Omental fat pad (tissue), 3 donors: ENCODE measurements at regions not wholly inside any gene's neighbourhood (a gene's known extent, or its start where the extent isn't known, plus 50 kb on each side); places are given as distances from the start of the nearest gene placed in this dataset.

ENCODE experiments used
- ATAC-seq: fragments of 150-250 bp; one replicate; pipeline ENCODE4 v1.9.1; 2016; ENCODE audit warnings: mild to moderate bottlenecking, moderate library complexity; ENCODE audit not compliant: low FRiP score
- DNase-seq: peaks from one replicate; pipeline ENCODE4 v3.0.0-alpha.2; 2019; ENCODE audit warnings: low spot score
- TF ChIP-seq, protein P1 (sequence below), 3 donors: fragments of 450-650 bp; IDR thresholded peaks; one replicate each; pipeline ENCODE4 v1.5.1; 2016 to 2017; ENCODE audit warnings: antibody characterized with exemption in 3 of 3, mild to moderate bottlenecking in 3 of 3, moderate library complexity in 2 of 3

DNA sequence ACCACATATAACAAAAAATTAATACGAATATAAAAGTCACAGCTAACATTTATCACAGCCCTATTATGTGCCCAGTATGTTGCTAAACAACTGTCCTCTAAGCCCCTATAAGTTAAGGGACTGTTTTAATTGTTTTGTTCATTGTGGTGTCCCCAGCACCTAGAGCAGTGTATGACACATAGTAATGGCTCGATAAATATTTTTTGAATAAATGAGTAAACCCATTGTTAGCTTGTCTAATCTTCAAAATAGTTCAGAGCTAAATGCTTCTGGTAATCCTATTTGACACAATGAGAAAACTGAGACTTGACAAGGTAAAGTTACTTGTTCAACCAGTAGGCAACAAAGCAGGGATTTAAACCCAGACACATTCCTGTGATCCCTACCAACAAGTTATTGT, 78.4 kb upstream of the NEUROD6 start:
- ATAC-seq, result no peak
- TF ChIP-seq, protein P1, sequence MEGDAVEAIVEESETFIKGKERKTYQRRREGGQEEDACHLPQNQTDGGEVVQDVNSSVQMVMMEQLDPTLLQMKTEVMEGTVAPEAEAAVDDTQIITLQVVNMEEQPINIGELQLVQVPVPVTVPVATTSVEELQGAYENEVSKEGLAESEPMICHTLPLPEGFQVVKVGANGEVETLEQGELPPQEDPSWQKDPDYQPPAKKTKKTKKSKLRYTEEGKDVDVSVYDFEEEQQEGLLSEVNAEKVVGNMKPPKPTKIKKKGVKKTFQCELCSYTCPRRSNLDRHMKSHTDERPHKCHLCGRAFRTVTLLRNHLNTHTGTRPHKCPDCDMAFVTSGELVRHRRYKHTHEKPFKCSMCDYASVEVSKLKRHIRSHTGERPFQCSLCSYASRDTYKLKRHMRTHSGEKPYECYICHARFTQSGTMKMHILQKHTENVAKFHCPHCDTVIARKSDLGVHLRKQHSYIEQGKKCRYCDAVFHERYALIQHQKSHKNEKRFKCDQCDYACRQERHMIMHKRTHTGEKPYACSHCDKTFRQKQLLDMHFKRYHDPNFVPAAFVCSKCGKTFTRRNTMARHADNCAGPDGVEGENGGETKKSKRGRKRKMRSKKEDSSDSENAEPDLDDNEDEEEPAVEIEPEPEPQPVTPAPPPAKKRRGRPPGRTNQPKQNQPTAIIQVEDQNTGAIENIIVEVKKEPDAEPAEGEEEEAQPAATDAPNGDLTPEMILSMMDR (IDR thresholded peaks at IDR 0.05), result no peak
- DNase-seq, result no peak

- ATAC-seq (no peak), DNase-seq (no peak)
- TF ChIP-seq, protein P1 (IDR thresholded peaks at IDR 0.05), result no peak
These were observed 79.1 kb upstream of the NEUROD6 start for GRCh38 chr7:31419505-31420055.

DNA sequence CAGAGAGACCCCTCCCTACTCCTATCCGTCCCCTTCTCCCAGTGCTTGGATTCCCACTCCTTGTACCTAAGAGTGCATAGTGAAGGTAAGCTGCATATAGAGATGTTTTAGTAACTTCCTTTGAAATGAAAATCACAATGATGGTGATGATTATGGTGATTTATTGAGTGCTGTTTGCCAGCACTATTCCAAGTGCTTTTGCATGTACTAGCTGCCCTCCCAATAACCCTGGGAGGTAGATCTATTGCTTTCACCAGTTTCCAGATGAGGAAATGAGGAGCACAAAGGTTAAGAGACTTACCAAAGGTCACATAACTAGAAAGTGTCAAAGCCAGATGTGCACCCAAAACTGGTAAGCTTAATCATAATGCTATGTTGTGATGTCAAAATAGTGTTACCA, 80.4 kb upstream of the NEUROD6 start:
- ATAC-seq (no peak), DNase-seq (no peak)
- TF ChIP-seq, protein P1 (IDR thresholded peaks at IDR 0.05), result no peak

DNA sequence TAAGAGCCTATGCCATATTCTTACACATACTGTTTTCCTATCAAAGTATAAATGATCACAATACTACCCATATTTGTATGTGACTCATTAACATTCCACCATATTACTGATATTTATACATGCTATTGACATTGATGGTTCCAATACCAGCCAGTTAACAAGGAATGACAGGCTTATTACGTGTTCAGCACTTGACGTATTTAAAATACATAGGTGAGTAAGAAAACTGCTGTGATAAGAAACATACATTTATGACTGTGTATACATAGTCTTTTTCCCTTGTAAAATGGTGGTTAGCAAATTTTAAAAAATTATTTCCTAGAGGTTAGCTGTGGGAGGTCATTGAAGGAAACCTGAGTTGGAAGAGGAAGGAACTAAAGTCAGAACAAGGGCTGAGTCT, 81.1 kb upstream of the NEUROD6 start:
- no peak for ATAC-seq
- no peak for DNase-seq
- TF ChIP-seq, protein P1 (IDR thresholded peaks at IDR 0.05), result no peak

DNA sequence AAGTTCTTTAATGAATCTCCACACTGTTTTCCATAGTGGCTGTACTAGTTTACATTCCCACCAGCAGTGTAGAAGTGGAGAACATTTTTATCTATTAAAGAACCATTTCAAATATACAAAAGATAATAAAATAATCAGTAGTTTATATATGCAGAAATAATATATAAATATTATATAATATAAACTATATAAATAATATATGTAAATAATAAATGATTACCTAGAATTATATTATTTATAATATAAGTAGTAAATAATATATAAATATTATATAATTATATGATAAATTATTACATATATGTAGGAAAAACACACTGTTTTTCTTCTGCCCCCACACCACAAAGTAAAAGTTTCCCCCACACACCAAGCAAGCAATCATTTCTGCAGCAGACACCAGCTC, 83.5 kb upstream of the NEUROD6 start:
- no peak for ATAC-seq

GRCh38 chr7:31432176-31432575, 81.7 kb upstream of the ITPRID1 start:
- no peak for ATAC-seq
- TF ChIP-seq, protein P1 (IDR thresholded peaks at IDR 0.05), result no peak
- DNase-seq, result no peak

More for the DNA sequence above, 83.5 kb upstream of the NEUROD6 start:
- no peak for DNase-seq
- TF ChIP-seq, protein P1 (IDR thresholded peaks at IDR 0.05), result no peak

DNA sequence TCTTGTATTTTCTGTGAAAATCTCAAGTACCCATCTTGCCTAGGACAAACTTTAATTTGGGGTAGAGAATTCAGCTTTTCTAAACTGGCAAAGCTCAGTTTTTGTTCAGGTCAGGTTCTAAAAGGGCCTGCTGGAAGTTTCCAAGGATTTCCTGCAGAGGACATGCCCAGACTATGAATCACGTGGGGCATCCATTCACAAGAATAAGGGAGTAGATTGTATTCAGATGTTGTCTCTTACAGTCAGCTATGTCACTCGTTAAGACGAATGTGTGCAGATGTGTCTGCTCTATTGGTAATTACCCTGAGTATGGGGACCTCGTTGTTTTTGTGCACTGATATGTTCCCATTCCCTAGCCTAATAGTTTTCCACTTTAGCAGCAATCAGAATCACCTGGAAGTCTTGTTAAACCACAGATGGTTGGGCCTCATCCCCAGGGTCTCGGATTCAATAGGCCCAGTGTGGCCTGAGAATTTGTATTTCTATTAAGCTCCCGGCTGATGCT, 81.0 kb upstream of the ITPRID1 start:
- DNase-seq, result no peak
- no peak for ATAC-seq
- TF ChIP-seq, protein P1 (IDR thresholded peaks at IDR 0.05), result no peak
